LNCAP (cell line): ENCODE measurements at regions not wholly inside any gene's neighbourhood (a gene's known extent, or its start where the extent isn't known, plus 50 kb on each side); places are given as distances from the start of the nearest gene placed in this dataset.

Experiments used
- TF ChIP-seq, protein P1 (sequence below): fragments of 450-650 bp; IDR thresholded peaks from 2 replicates; pipeline ENCODE4 v1.5.1; 2017; ENCODE audit warnings: mild to moderate bottlenecking

DNA sequence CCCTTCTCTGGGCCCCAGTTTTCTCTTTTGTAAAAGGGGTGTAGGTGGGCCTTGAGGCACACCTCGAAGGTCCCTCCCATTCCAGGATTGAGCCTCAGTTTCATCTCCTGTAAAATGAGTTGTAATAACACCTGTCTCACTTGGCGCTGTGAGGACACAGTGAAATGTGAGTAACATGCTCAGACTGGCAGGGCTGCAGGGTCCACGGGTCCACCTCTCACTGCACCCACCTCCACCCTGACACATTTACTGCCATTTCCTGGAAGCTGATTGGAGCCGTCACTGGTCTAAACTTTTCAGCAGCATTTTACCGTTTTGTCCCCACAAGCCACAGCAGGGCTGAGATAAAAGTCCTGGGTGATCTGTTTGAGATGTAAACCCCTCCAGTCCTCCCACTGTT lies 398.0 kb downstream of the PTPRU start:
- TF ChIP-seq, protein P1, sequence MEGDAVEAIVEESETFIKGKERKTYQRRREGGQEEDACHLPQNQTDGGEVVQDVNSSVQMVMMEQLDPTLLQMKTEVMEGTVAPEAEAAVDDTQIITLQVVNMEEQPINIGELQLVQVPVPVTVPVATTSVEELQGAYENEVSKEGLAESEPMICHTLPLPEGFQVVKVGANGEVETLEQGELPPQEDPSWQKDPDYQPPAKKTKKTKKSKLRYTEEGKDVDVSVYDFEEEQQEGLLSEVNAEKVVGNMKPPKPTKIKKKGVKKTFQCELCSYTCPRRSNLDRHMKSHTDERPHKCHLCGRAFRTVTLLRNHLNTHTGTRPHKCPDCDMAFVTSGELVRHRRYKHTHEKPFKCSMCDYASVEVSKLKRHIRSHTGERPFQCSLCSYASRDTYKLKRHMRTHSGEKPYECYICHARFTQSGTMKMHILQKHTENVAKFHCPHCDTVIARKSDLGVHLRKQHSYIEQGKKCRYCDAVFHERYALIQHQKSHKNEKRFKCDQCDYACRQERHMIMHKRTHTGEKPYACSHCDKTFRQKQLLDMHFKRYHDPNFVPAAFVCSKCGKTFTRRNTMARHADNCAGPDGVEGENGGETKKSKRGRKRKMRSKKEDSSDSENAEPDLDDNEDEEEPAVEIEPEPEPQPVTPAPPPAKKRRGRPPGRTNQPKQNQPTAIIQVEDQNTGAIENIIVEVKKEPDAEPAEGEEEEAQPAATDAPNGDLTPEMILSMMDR, result no peak

DNA sequence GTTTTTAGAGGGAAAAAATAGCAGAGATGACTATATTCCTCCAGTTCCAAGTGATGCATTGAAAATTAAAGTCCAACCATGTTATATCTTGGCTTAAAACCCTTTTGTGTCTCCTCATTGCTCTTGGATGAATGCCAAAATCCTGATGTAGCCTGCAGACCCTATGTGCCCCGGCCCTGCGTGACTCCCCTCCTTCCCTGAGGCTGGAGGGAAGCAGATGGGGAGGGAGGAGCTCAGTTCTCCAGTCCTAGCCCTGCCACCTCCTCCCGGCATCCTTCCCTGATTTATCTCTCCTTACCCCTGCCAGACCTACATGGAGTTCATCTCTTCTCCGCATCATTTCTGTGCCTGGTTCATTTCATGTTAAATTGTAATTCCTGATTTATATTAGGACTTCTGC lies 397.4 kb downstream of the PTPRU start:
- TF ChIP-seq, protein P1, result no peak

DNA sequence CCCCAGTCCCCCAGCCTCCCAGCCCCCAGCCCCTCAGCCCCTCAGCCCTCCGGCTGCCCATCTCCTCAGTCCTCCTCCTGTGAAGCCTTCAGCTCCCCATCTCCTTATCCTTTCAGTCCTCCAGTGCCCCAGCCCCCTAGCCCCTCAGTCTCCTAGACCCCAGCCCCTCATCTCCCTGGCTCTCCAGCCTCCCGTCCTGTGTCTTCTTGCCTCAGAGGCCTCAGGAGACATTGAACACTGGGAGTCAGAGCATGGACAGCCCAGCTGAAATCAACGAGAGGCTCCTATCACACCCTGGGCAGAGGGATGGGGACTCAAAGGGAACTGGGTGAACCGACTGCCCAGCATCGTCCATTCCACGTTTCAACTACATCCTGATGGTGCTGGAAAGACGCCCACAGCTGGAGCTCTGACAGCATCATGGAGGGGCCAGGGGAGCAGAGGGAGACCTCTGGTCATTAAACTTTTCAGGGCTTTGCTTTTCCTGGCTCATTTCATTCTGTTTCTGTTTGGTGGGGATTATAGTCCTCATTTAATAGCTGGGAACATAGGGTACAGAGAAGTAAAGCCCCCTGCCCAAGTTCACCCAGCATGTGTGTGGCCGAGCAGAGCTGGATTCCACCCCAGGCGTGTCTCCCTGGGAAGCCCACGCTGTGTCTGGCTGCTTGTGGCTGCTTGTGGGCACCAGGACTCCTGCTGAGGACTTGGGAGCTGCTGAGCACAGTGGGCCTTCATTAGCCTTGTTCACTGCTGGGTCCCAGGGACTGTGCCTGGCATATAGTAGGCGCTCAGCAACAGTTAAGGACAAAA lies 396.7 kb downstream of the PTPRU start:
- TF ChIP-seq, protein P1, result no peak

DNA sequence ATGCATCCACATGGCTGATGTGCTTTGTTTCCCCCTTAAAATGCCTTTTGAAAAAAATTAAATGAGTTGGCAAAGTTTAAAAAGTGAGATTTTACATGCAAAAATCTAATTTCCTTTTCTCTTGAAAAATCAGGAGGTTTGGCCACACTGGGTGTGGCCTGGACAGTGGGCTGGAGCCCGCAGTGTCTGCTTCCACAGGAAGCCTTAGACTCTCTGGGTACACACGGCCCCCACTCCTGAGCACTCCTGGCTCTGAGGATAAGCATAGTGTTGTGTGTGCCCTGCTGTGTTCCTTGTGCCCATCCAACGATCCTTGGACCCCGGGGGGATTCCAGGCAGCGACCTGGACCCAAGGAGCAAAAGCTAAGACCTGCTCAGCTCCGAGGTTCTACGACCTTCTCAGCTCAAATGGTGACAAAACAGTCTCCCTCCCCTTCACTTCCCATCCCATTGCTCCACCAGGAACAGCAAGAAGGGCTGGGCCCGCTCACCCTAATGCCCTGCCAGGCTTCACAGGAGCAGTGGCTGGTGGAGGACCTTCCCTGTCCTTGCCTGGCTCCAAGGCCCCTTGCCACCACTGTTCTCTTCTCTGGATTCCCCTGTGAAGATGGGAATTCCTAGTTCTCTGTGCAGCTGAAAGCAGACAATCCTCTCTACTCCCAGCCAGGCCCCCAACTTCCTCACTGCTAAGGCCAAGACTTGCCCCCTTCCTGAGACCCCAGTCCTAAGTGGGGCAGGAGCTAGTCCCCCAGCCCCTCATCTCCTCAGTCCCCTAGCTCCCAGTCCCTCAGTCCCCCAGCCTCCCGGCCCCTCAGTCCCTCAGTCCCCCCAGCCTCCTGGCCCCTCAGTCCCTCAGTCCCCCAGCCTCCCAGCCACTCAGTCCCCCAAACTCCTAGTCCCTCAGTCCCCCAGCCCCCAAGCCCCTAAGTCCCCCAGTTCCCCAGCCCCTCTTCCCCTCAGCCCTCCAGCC lies 395.8 kb downstream of the PTPRU start:
- TF ChIP-seq, protein P1, result no peak

DNA sequence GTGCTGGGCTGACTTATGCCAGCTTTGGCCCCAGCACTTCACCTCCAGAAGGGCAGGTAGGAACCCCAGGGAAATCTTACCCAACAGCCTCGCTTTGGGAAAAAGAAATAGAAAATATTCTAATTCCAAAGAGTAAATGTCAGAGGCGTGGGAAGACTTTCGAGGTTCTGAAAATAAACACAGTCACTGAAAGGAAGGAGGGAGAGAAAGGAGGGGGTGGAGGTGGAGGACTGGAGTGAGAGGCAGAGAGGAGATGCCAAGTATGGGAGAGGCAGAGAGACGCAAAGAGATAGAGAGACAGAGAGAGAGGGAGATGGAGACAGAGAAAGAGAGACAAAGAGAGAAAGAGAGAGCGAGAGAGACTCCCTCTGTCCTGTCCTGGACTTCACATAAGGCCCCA lies 395.0 kb downstream of the PTPRU start:
- TF ChIP-seq, protein P1, result no peak

DNA sequence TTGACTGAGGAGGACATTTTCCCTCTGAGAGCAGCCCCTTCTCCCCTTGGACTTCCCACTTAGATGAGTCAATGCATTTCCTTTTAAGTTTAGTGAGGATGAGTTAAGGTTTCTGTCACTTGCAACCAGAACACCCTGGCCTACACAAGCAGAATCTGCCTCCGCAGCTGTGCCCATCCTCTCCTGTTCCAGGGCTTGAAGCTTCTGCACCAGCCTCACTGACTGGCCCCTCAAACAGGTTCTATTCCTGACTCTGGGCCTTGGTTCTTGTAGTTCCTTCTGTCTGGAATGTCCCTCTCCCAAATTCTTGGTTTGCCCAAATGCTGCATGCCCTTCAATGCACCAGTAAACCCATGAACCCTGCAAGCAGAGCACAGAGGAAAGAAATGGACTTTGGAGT lies 394.4 kb downstream of the PTPRU start:
- TF ChIP-seq, protein P1, result no peak

DNA sequence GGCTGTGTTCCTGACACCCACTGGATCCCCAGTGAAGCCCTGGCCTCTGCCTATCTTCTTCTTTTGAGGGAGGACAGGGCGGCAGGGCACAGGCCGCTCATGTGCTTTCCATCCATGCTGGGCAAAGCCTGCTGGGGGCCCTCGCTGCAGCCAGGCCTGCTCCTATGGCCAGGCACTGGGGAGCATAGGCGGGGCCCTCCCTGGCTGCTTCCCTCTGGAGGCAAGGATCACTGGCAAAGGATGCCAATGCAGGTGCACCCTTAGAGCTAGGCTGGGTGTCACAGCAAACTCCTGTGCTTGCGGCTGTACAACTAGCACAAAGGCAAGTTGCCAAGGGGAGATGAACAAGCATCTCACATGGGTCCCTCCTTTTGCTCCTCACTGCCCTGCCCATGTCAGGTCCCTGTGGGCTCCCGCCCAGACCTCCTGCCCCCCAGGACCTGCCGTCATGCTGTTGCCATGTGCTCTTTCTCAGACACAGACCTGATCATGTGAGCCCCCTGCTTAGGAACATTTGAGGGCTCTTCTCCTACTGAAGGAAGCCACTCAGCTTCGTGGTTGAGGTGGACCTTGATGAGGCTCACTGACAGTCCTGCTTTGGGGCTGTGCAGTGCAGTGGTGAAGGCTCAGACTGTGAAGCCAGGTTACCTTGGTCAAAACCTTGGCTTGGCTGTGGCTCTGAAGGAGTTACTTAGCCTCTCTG lies 393.6 kb downstream of the PTPRU start:
- TF ChIP-seq, protein P1, result no peak
